ENCODE measurements at regions not wholly inside any gene's neighbourhood (a gene's known extent, or its start where the extent isn't known, plus 50 kb on each side); places are given as distances from the start of the nearest gene placed in this dataset.
"Not testable (repeated sequence)": the region's sequence is repeated elsewhere in the genome, so short reads cannot be mapped to it uniquely, and the experiment has no call there.

DNA sequence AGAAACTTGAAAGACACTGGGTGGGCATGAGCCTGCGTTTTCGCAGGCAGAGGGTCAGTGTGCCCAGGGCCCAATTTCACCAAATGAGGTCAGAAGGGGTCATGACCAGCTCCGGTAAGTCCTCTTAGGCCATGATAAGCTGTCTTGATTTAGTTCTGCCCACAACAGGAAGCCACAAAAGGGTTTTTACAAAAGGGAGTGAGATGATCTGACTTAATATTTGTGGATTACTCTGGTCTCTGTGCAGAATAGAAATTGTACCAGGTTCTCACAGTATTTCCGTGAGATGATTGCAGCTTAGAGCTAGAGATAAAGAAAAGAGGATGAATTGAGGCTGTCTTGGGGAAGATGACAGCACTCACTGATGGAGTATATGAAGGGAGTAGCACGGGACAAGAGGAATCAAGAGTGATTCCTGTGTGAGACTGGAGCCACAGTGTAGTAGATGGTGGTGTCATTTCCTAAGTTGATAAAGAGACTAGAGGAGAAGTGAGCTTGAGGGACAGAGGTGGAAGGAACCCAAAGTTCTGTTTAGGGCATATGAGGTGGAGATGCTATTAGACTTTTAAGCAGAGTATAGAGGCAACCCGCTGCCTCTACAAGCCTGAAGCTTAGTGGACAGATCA lies 288.3 kb upstream of the AMIGO2 start:
- DNase-seq, result no peak

DNA sequence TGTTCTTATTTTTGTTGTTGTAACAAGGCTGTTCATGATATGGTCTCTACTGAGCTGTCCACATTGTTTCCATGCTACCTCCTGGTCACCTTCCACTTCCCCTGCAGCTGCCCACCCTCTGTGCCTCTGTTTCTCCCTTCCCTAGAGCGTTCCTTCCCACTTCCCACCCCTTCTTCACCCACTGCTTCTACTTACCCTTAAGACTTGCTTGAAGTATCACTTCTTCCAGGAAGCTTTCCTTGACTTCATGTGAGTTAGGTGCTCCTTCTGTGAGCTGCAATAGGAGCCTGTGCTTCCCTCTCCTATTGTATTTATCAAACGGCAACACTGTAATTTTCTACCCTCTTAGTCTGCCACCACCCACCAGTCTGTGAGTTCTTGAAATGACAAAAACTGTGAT lies 286.8 kb upstream of the AMIGO2 start:
- DNase-seq, result no peak

DNA sequence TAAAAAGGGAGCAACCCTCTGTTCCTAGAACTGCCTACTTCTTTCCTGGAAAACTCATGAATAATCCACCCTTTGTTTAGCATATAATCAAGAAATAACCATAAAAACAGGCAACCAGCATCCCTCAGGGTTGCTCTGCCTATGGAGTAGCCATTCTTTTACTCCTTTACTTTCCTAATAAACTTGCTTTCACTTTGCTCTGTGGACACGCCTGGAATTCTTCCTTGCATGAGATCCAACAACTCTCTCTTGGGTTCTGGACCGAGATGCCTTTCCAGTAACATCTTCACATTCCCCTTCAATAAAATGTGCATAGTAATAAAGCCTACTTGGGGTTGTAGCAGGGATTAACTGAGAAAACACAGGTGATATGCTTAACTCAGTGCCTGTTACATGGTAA lies 286.4 kb upstream of the AMIGO2 start:
- DNase-seq, result no peak

DNA sequence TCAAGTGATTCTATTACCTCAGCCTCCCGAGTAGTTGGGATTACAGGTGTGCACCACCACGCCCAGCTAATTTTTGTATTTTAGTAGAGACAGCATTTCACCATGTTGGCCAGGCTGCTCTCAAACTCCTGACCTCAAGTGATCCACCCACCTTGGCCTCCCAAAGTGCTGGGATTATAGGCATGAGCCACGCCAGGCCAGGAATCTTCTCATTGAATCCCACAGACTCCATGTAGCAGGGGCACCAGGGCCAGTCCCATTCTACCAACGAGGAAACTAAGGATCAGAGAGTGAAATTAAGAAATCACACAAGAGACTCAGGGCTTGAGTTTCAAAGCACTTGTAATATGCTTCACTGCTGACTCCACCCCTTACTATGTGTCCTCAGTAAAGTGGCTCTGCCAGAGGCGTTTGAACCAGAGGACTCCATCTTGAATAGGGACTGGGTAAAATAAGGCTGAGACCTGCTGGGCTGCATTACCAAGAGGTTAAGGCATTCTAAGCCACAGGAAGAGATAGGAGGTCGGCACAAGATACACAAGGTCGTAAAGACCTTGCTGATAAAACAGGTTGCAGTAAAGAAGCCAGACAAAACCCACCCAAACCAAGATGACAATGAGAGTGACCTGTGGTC lies 285.8 kb upstream of the AMIGO2 start:
- DNase-seq, result not testable (repeated sequence)

DNA sequence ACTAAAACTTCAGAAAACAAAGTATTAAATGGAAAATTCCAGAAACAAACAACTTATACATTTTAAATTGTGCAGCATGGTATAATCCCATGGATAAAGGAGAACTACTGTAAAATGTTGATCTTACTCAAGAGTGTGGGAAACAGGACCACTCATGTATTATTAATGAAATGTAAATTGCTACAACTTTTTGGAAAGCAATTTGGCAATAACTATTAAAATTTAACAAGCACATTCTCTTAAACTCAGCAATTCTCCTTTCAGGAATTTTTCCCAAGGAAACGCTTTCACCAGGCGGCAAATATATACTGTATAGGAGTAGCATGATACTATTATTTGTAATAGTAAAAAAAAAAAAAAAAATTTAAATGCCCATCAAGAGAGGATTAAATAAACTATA lies 284.5 kb upstream of the AMIGO2 start:
- no peak for DNase-seq

DNA sequence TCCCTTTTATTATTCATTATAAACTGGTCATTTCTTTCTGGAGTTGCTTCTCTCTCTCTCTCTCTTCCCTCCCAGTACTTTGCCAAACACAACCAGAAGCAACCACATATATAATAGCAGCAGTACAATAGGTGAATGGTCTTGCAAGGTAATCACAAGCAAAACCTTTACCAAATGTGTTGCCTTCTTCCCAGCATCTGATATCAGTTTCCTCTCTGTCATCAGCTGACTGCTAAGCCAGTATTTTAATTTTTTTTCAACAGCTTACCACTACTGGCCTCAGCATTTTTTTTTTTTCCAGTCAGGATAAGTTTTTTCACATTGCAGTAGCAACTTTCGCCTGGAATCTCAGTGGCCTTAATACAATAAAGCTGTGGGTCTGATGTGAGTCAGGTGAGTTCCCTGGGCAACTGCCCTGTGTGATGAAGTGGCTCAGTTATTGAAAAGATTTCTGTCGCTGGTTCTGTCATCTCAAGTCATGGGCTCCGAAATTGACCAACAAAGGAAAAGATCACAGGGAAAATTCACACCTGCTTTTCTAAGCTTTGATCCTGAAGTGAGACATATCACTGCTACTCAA lies 282.5 kb upstream of the AMIGO2 start:
- DNase-seq, result no peak

DNA sequence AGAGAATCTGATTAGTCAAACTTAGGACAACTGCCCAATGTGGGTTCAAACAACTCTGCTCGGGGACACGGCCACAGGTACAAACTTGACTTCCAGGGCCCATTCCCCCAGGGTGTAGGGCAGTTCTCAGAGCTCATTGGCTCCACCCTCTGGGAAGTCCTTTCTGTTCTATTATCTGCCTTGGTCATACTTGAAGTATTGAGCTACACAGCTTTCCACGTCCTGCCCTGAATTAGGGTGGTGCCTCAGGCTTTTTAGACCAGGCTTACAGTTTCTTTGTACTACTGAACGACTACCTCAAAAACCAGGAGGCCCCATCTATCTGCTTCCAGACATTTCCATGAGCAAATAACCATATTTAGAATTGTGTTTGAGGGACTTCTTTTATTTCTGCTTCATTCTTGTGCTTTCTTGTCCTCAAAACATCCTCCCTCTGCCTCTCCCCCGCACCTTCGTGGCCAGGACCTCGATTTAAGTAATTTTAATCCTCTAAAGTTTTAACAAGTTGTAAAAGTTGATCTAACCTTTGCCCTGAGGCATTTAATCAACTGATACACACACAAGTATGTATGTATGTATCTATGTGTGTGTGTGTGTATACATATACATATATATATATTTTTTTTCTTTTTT lies 281.7 kb upstream of the AMIGO2 start:
- DNase-seq, result no peak

DNA sequence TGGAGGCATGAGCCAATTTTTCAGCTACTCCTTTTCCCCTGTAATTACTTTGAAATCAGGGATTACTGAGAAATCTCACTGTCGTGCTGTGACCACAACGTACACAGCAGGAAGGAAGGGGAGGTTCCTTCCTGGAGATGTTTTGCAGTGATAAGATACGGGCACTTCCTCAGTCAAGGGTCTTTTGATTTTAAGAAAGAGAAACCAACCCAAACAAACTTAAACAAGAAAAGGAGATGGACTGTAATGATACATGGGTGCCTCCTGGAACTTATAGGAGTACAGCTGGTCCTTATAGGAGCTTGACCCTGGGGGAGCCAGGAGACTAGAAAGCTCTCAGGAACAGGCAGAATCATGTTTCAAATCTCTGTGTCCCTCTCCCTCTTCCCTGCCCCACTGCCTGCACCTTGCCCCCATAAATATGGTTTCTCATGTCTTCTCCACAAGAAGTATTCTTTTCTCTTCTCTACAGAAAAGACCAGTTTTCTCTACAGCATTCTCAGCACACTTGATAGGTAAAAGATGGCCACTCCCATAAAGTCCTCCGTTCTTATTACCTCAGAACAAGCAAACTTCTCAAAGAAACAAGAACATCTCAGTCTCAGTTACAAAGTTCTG lies 281.1 kb upstream of the AMIGO2 start:
- no peak for DNase-seq

DNA sequence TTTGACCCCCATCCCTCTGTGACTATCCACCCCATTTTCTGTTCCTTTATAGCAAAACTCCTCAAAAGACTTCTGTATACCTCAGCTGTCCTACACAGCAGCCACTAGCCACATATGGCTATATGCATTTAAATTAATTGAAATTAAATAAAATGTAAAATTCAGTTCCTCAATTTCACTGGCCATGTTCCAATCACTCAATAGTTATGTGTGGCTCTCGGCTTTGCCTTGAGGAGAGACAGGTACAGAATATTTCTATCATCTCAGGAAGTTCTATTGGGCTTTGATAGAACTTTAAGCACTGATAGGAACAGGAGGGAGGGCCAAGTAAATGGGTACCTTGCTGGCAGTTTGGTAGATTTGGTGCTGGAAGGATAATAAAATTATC lies 280.3 kb upstream of the AMIGO2 start:
- no peak for DNase-seq

DNA sequence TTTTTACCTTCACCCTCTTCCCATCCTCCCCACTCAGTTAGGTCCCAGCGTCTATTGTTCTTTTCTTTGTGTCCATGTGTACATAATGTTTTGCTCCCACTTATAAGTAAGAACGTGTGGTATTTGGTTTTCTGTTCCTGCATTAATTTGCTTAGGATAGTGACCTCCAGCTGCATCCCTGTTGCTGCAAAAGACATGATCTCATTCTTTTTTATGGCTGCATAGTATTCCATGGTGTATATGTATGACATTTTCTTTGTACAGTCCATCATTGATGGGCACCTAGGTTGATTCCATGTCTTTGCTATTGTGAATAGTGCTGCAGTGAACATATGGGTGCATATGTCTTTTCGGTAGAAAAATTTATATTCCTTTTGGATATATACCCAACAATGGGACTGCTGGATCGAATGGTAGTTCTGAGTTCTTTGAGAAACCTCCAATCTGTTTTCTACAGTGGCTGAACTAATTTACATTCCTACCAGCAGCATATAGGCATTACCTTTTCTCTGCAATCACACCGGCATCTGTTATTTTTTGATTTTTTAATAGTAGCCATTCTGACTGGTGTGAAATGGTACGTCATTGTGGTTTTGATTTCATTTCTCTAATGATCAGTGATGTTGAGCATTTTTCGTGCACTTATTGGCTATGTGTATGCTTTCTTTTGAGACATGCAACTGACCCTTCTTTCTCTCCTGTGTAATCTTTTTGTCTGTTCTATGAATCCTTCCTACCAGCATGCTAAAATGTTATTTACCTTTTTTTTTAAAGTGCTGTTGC lies 279.7 kb upstream of the AMIGO2 start:
- no peak for DNase-seq

DNA sequence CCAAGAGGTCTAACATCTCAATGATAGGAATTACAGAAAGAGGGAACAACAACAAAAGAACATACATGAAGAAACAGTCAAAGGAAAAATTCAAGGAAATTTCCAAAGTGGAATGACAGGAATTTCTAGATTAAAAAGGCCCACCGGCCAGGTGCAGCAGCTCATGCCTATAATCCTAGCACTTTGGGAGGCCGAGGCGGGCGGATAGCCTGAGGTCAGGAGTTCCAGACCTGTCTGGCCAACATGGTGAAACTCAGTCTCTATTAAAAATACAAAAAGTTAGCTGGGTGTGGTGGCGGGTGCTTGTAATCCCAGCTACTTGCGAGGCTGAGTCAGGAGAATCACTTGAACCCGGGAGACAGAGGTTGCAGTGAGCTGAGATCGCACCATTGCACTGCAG lies 277.2 kb upstream of the AMIGO2 start:
- DNase-seq, result not testable (repeated sequence)

DNA sequence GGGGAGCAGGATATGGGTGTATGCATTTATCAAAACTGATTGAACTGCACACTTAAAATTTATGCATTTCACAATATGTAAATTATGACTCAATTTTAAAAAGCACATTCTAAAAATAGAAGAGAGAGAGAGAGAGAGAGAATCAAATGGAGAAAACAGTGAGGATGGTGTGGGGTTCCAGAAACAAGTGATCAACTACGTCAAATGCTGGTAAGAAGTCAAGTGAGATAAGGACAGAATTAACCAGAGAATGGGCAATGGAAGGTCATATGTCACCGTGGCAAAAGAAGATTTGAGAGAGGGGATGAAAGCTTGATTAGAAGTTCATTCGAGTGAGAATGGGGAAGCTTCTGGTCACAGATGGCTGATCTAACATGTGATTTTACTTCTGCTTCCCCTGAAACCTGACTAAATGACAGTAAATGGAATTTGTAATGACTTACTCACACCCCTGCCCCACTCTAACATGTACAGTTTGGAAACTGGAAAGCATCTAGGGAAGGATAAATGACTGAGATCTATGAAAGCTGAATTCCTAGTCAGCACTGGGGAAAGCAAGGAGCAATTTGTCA lies 276.5 kb upstream of the AMIGO2 start:
- no peak for DNase-seq

DNA sequence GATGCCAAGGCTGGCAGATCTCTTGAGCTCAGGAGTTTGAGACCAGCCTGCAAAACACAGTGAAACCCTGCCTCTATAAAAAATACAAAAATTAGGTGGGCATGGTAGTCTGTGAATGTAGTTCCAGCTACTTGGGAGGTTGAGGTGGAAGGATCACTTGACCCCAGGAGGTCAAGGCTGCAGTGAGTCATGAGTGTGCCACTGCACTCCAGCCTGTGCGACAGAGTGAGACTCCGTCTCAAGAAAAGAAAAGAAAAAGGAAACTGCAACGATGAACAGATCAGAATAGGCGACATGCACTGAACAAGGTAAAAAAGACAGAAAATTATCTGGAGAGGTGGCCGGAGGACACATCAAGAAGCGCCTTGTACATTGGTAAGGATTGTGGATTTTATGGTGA lies 273.7 kb upstream of the AMIGO2 start:
- DNase-seq, result no peak

DNA sequence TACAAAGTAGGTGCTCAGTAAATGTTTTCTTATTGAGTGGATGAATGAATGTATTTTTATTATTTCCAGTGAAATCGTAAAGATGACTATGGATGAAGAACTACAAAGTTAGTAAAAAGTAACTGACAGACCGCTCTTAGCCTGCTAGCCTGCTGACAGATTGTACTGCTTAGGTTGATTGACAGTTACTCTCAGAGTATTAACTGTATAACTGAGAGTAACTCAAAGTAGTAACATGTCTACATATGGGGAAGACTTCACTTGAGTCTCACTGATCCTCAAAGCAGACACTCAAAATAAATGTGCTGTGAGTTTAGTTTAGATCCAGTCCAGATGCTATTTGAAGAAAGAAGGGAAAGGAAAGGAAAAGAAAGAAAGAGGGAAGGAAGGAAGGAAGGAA lies 272.3 kb upstream of the AMIGO2 start:
- no peak for DNase-seq

DNA sequence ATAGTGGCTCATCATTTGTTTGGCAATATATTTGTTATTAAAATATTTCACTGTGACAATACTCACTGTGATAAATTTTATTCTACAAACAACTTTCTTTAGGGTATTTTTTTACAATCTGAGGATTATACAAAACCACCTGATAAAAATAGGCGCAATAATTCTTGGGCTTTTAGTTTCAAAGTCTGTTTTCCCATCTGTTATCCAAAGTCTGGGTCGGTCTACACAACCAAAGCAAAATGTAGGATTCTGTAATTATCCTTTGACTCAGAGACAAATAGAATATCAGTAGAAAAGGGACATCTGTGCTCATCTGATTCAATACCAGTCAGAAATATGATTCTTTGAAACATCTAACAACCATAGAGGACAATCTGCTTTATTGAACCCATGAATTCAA lies 271.8 kb upstream of the AMIGO2 start:
- no peak for DNase-seq

DNA sequence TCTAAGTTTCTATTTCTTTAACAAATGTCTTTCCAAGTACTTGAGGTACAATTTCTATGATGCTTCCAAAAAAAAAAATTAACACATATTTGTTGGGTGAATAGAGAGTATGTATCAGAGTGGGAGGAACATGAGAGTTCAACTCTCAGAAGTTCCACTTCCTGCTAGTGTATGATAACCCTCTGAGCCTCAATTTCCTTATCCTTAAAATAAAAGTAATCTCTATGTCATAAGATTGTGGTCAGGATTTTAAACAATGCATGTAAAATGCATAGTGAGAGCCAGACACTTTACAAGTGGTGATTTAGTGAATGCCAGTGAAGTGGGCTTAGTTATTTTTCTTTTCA lies 270.3 kb upstream of the AMIGO2 start:
- no peak for DNase-seq

DNA sequence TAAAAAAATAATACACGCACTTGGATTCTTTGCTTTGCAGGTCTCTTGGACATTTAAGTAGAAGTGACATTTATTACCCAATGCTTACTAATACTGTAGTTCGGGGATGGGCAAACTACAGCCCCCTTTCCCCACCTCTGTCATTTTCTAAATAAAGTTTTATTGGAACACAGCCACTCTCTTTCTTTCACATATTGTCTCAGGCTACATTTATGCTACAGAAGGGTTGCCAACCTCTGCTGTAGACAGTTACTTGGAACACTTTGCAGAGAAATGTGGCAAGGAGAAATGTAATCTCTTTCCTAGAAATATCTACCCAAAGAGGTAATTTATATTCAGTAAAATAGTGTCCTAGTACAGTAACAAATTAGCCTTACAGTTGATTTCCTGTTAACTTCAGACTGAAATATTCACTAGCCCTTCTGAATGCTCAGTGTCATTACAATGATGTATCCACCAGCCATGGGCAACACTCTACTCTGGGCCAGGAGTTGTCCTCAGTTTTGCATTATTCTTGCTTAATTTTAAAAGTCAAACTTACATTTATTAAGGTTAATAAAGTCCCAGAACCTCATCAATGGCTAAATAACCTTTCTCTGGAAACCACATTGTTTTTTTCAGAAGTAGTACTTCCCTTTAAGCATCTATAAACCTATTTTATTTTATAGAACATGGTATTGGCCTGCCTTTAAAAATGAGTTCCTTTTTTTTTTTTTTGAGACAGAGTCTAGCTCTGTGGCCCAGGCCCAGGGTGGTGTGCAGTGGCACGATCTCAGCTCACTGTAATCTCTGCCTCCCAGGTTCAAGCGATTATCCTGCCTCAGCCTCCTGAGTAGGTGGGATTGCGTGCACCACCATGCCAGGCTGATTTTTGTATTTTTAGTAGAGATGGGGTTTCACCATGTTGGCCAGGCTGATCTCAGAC lies 269.6 kb upstream of the AMIGO2 start:
- no peak for DNase-seq

DNA sequence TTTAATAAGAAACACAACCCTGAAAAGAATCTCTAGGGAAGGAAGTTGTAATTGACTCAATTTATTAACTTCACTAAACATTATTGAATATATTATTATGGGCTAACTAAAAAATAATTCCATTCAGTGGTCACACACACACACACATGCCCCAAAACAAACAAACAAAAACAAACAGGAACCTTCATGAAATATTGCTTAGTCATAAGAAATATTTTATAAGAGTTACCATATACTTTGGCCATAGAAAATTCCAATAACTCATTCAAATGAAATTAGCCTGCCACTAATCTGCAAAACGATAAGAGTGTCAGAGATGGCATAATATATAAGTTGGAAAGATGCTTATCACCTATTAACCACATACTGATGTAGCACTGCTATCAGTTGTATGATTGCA lies 268.4 kb upstream of the AMIGO2 start:
- no peak for DNase-seq

DNA sequence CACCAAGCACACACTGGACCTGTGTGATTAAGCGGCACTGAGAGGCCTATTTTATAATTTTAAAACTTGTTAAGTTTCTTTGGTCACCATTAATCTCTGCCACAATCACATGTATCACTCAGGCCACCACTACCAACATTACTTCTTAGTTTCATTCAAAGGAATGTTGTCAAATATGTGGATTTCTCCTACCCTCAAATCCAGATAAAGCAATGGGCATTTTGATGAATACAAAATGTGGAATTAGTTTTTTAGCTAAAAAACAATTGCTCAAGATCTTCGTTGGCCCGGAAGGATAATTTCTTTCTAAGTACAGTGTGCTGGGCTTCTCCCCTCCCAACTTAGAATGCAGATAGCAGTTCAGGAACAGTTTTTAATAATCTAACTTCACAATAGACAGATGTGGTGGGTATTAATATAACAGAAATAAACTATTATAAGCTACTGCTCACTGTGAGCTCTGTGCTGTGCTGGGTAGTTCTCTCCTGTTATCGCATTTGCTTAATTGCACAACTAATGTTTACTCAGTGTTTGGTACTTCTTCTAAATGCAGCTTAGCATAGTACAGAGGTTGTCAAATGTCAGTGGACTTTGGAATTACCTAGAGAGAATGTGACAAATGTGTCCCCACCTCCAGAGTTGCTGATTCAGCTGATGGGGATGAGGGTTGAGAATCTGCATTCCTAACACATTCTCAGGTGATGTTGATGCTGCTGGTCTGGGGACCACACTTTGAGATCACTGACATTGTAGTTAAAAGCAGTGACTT lies 266.7 kb upstream of the AMIGO2 start:
- DNase-seq, result no peak

DNA sequence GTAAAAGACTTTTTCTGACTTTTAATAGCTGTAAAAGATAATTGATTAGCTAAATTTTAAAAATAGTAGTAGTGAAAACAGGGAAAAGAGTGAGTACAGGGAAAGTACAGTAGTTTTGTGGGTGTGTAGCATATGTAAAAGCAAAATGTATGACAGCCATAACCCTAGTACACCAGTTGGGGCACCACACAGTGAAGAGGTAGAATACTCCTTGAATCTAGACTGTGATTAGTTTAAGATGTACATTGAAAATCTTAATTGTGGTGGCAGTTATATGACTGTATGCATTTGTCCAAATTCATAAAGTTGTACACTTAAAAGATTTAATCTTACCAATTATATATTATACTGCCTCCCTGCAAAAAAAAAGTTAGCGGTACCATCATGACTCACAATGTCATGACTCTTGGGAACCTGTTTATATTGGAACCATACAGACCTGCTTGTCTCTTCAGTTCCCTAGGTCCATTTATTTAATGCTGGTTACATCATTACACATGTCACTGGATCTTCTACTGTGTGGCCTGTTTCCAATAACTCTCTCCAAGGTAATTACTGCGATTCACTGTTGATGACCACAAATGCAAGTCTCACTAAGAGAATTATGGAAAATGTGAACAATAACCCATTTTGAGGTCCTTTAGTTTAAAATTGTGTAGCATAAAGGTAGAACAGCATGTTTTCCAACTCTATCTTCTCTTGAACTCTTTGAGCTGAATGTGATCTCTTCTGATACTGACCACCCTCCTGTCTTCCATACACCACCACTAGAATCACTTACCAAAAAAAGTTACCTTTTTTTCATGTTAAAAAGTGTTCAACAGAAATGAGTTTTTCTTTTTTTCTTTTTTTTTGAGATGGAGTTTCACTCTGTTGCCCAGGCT lies 264.2 kb upstream of the AMIGO2 start:
- DNase-seq, result no peak
